ENCODE measurements at regions not wholly inside any gene's neighbourhood (a gene's known extent, or its start where the extent isn't known, plus 50 kb on each side); places are given as distances from the start of the nearest gene placed in this dataset.

- Mint-ChIP-seq H3K4me3 (no peak overlapping the region), H3K9me3 (no peaks in the 10 kb centered on the region), H3K4me1 (no peaks in the 10 kb centered on the region), H3K27ac (no peak overlapping the region), H3K27me3 (no peaks in the 10 kb centered on the region), H3K36me3 (ENCODE audit: low read depth) (no peaks in the 10 kb centered on the region)
- TF ChIP-seq CTCF (IDR thresholded peaks at IDR 0.05): no peak
- POLR2A ChIA-PET: no interaction called here
- intact Hi-C loops (cut with micrococcal nuclease): loop anchor here (1.0 to 5.0 kb wide), 2 partner anchors 115 to 779 kb away; no protein-coding TSS in a partner anchor
- CTCF ChIA-PET: no interaction called here
- peak; percentile 42 for ATAC-seq (ENCODE audit: low read depth)
- no peak for DNase-seq
Measured at GRCh38 chr6:139996253-139996834, 621.9 kb upstream of the CITED2 start.

- no peak overlapping the region for H3K27ac Mint-ChIP-seq
- TF ChIP-seq CTCF (IDR thresholded peaks at IDR 0.05): no peak
- intact Hi-C loops (cut with micrococcal nuclease): loop anchor here (5.0 kb wide), 1 partner anchor 778 kb away; no protein-coding TSS in a partner anchor
- H3K4me1 Mint-ChIP-seq: no peaks in the 10 kb centered on the region
- DNase-seq (no peak), ATAC-seq (ENCODE audit: low read depth) (no peak)
- ChIA-PET CTCF (no interaction called here), POLR2A (no interaction called here)
- H3K9me3 Mint-ChIP-seq: no peaks in the 10 kb centered on the region
- H3K4me3 Mint-ChIP-seq: no peak overlapping the region
- H3K27me3 Mint-ChIP-seq: no peaks in the 10 kb centered on the region
- H3K36me3 Mint-ChIP-seq (ENCODE audit: low read depth): no peaks in the 10 kb centered on the region
Measured at GRCh38 chr6:139994998-139995397, 620.5 kb upstream of the CITED2 start.

- intact Hi-C loops (cut with micrococcal nuclease): no loop called here
- ATAC-seq (ENCODE audit: low read depth): no peak
- Mint-ChIP-seq H3K27ac (no peak overlapping the region), H3K36me3 (ENCODE audit: low read depth) (no peaks in the 10 kb centered on the region), H3K9me3 (no peaks in the 10 kb centered on the region), H3K27me3 (no peaks in the 10 kb centered on the region), H3K4me1 (no peaks in the 10 kb centered on the region), H3K4me3 (no peak overlapping the region)
- TF ChIP-seq CTCF (IDR thresholded peaks at IDR 0.05): no peak
- no peak for DNase-seq
- CTCF ChIA-PET: no interaction called here
- POLR2A ChIA-PET: no interaction called here
Measured at GRCh38 chr6:139990856-139991465, 616.5 kb upstream of the CITED2 start.

GRCh38 chr6:139990026-139990686, 615.7 kb upstream of the CITED2 start:
- H3K4me1 Mint-ChIP-seq: no peaks in the 10 kb centered on the region
- H3K36me3 Mint-ChIP-seq (ENCODE audit: low read depth): no peaks in the 10 kb centered on the region
- intact Hi-C loops (cut with micrococcal nuclease): no loop called here
- H3K9me3 Mint-ChIP-seq: no peaks in the 10 kb centered on the region
- no peak overlapping the region for H3K27ac Mint-ChIP-seq
- TF ChIP-seq CTCF (IDR thresholded peaks at IDR 0.05): no peak
- POLR2A ChIA-PET: no interaction called here
- no peak for ATAC-seq (ENCODE audit: low read depth)
- CTCF ChIA-PET: no interaction called here
- DNase-seq: no peak
- H3K4me3 Mint-ChIP-seq: no peak overlapping the region
- H3K27me3 Mint-ChIP-seq: no peaks in the 10 kb centered on the region

- TF ChIP-seq CTCF (IDR thresholded peaks at IDR 0.05): no peak
- ChIA-PET CTCF (no interaction called here), POLR2A (no interaction called here)
- no peaks in the 10 kb centered on the region for H3K9me3 Mint-ChIP-seq
- no peak overlapping the region for H3K27ac Mint-ChIP-seq
- no peaks in the 10 kb centered on the region for H3K36me3 Mint-ChIP-seq (ENCODE audit: low read depth)
- H3K4me3 Mint-ChIP-seq: no peak overlapping the region
- ATAC-seq (ENCODE audit: low read depth) (no peak), DNase-seq (no peak)
- no peaks in the 10 kb centered on the region for H3K4me1 Mint-ChIP-seq
- H3K27me3 Mint-ChIP-seq: peaks cover 5% of the 10 kb centered on the region
- intact Hi-C loops (cut with micrococcal nuclease): no loop called here
Measured at GRCh38 chr6:139988685-139989084, 614.2 kb upstream of the CITED2 start.
